ENCODE measurements at regions not wholly inside any gene's neighbourhood (a gene's known extent, or its start where the extent isn't known, plus 50 kb on each side); places are given as distances from the start of the nearest gene placed in this dataset.

DNA sequence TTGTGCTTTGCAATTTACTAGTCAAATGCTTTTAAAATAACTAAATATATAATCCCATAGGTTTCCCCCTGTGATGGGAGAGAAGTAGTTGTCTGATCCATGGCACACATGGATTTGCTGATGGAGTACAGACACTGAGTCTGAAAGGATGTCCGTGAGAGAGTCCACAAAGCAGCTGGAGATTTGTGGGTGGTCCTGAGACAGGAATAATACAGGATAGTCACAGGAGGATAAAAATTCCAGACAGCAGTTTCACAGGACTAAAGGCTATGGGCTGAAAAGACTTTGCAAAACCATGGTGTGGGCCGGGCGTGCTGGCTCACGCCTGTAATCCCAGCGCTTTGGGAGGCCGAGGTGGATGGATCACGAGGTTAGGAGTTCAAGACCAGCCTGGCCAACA, 58.7 kb upstream of the ZFR start:
- TF ChIP-seq POLR2A (IDR thresholded peaks at IDR 0.05; ENCODE audit: borderline replicate concordance, extremely low read depth, insufficient read depth, insufficient read length), result no peak
- TF ChIP-seq EZH2phosphoT487 (IDR thresholded peaks at IDR 0.05; ENCODE audit: borderline replicate concordance), result no peak
- TF ChIP-seq, protein P1, sequence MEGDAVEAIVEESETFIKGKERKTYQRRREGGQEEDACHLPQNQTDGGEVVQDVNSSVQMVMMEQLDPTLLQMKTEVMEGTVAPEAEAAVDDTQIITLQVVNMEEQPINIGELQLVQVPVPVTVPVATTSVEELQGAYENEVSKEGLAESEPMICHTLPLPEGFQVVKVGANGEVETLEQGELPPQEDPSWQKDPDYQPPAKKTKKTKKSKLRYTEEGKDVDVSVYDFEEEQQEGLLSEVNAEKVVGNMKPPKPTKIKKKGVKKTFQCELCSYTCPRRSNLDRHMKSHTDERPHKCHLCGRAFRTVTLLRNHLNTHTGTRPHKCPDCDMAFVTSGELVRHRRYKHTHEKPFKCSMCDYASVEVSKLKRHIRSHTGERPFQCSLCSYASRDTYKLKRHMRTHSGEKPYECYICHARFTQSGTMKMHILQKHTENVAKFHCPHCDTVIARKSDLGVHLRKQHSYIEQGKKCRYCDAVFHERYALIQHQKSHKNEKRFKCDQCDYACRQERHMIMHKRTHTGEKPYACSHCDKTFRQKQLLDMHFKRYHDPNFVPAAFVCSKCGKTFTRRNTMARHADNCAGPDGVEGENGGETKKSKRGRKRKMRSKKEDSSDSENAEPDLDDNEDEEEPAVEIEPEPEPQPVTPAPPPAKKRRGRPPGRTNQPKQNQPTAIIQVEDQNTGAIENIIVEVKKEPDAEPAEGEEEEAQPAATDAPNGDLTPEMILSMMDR (IDR thresholded peaks at IDR 0.05 in 2 of 3, conservative IDR thresholded peaks at IDR 0.05 in 1 of 3; ENCODE audit: borderline replicate concordance in 1 of 3, insufficient read depth in 1 of 3, low read depth in 2 of 3, low read length in 2 of 3), result no peak
- TF ChIP-seq, protein P2, sequence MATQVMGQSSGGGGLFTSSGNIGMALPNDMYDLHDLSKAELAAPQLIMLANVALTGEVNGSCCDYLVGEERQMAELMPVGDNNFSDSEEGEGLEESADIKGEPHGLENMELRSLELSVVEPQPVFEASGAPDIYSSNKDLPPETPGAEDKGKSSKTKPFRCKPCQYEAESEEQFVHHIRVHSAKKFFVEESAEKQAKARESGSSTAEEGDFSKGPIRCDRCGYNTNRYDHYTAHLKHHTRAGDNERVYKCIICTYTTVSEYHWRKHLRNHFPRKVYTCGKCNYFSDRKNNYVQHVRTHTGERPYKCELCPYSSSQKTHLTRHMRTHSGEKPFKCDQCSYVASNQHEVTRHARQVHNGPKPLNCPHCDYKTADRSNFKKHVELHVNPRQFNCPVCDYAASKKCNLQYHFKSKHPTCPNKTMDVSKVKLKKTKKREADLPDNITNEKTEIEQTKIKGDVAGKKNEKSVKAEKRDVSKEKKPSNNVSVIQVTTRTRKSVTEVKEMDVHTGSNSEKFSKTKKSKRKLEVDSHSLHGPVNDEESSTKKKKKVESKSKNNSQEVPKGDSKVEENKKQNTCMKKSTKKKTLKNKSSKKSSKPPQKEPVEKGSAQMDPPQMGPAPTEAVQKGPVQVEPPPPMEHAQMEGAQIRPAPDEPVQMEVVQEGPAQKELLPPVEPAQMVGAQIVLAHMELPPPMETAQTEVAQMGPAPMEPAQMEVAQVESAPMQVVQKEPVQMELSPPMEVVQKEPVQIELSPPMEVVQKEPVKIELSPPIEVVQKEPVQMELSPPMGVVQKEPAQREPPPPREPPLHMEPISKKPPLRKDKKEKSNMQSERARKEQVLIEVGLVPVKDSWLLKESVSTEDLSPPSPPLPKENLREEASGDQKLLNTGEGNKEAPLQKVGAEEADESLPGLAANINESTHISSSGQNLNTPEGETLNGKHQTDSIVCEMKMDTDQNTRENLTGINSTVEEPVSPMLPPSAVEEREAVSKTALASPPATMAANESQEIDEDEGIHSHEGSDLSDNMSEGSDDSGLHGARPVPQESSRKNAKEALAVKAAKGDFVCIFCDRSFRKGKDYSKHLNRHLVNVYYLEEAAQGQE (IDR thresholded peaks at IDR 0.05; ENCODE audit: low read depth), result no peak
- no peak for TF ChIP-seq ZNF274 (IDR thresholded peaks at IDR 0.05; ENCODE audit: low read depth, low read length)
- no peak for TF ChIP-seq TCF7L2 (IDR thresholded peaks at IDR 0.05; ENCODE audit: borderline replicate concordance, extremely low read depth, insufficient read depth, insufficient read length)
- TF ChIP-seq POLR2AphosphoS5 (IDR thresholded peaks at IDR 0.05; ENCODE audit: low read depth, low read length), result no peak
- TF ChIP-seq JUND (IDR thresholded peaks at IDR 0.05), result no peak

Measured in HCT116 (cell line).